AG10803 (cell line): ENCODE measurements at regions not wholly inside any gene's neighbourhood (a gene's known extent, or its start where the extent isn't known, plus 50 kb on each side); places are given as distances from the start of the nearest gene placed in this dataset.
"Not testable (repeated sequence)": the region's sequence is repeated elsewhere in the genome, so short reads cannot be mapped to it uniquely, and the experiment has no call there.

ENCODE experiments used
- DNase-seq: peaks from one replicate; pipeline ENCODE4 v3.0.0; 2010; ENCODE audit warnings: low read depth
- H3K4me3 ChIP-seq: 2 replicates; pipeline ENCODE4 v1.5.1; 2011; ENCODE audit warnings: mild to moderate bottlenecking, low read length, control low read depth
- TF ChIP-seq, protein P1 (sequence below): conservative IDR thresholded peaks from 2 replicates; pipeline ENCODE4 v1.5.1; 2011; ENCODE audit warnings: mild to moderate bottlenecking, low read length, control low read depth, inconsistent platforms

GRCh38 chr2:107747964-107748583 lies 78.6 kb upstream of the RGPD4 start:
- no peak overlapping the region for H3K4me3 ChIP-seq
- DNase-seq: no peak
- TF ChIP-seq, protein P1, sequence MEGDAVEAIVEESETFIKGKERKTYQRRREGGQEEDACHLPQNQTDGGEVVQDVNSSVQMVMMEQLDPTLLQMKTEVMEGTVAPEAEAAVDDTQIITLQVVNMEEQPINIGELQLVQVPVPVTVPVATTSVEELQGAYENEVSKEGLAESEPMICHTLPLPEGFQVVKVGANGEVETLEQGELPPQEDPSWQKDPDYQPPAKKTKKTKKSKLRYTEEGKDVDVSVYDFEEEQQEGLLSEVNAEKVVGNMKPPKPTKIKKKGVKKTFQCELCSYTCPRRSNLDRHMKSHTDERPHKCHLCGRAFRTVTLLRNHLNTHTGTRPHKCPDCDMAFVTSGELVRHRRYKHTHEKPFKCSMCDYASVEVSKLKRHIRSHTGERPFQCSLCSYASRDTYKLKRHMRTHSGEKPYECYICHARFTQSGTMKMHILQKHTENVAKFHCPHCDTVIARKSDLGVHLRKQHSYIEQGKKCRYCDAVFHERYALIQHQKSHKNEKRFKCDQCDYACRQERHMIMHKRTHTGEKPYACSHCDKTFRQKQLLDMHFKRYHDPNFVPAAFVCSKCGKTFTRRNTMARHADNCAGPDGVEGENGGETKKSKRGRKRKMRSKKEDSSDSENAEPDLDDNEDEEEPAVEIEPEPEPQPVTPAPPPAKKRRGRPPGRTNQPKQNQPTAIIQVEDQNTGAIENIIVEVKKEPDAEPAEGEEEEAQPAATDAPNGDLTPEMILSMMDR: no peak

GRCh38 chr2:107751936-107752335 lies 74.8 kb upstream of the RGPD4 start:
- no peak for DNase-seq
- TF ChIP-seq, protein P1: no peak
- H3K4me3 ChIP-seq: no peak overlapping the region

DNA sequence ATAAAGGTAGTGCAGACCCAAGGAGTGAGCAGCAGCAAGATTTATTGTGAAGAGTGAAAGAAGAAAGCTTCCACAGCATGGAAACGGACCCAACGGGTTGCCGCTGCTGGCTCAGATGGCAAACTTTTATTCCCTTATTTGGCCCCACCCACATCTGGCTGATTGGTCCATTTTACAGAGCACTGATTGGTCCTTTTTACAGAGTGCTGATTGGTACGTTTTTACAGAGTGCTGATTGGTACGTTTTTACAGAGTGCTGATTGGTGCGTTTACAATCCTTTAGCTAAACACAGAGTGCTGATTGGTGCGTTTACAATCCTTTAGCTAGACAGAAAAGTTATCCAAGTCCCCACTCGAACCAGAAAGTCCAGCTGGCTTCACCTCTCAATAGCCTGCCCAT lies 72.9 kb upstream of the RGPD4 start:
- H3K4me3 ChIP-seq, DNase-seq: not testable (repeated sequence)

GRCh38 chr2:107757223-107757622 lies 69.5 kb upstream of the RGPD4 start:
- H3K4me3 ChIP-seq: no peak overlapping the region
- TF ChIP-seq, protein P1: no peak
- no peak for DNase-seq

DNA sequence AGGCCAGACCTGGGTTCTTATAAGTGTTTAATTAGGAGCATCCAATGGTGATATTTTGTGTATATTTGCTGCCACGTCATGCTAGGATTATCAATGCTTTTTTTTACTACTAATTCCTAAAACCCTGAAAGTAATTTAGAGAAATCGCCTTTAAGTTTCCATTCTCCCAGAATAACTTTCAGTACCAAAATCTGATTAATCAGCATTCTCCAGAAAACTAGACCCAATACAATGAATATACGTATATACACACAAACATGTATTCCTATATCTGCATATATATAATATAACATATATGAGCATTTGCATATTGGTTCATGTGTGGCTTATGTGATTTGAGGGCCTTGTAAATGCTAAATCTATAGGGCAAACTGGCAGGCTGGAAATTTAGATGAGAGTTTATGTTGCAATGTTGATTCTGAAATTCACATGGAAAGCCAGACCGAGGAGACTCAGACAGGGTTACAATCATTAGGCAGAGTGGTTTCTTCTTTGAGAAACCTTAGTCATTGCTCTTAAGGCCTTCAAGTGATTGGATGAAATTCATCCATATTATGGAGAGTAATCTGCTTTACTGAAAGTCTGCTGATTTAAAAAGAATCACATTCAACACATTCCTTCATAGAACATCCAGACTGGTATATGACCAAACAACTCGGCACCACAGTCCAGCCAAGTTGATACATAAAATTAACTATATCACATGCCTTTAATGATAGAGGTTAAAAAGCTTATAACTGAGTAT lies 65.9 kb upstream of the RGPD4 start:
- H3K4me3 ChIP-seq: no peak overlapping the region
- DNase-seq: no peak
- TF ChIP-seq, protein P1: no peak

DNA sequence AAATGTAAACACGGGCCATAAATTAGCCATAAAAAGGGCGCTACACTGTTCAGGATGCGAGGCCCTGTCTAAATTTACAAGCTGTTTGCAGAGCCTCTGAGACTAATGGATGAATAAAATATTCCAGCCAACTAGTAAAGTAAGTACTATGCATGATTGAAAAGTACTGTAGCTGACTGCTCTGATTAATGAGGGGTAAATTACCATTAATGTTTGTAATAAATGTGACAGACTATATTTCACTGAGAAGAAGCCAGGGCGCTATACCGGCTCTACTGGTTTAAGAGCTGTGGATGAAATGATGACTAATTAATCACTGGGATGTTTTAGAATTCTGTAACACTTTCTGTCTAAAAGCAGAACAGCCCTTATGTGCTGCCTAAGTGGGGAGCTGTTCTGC lies 54.3 kb upstream of the RGPD4 start:
- DNase-seq: no peak
- TF ChIP-seq, protein P1: no peak
- H3K4me3 ChIP-seq: no peak overlapping the region

GRCh38 chr2:107775211-107775610 lies 51.5 kb upstream of the RGPD4 start:
- TF ChIP-seq, protein P1: no peak
- DNase-seq: no peak
- no peak overlapping the region for H3K4me3 ChIP-seq
